NCI-H1105 treated with DMSO at 0.1 percent for 48 hours (cell line): ENCODE measurements at regions not wholly inside any gene's neighbourhood (a gene's known extent, or its start where the extent isn't known, plus 50 kb on each side); places are given as distances from the start of the nearest gene placed in this dataset.
"Not testable (repeated sequence)": the region's sequence is repeated elsewhere in the genome, so short reads cannot be mapped to it uniquely, and the experiment has no call there.

ENCODE experiments used
- DNase-seq: peaks from one replicate; lab custom pipeline; 2025; lab: John Stamatoyannopoulos, UW

GRCh38 chr10:46802010-46802409, 109.2 kb upstream of the PTPN20 start:
- DNase-seq, result not testable (repeated sequence)

GRCh38 chr10:46803082-46803481, 108.1 kb upstream of the PTPN20 start:
- DNase-seq, result not testable (repeated sequence)

GRCh38 chr10:46810222-46810621, 101.0 kb upstream of the PTPN20 start:
- DNase-seq, result not testable (repeated sequence)

- not testable (repeated sequence) for DNase-seq
These were observed 95.1 kb upstream of the PTPN20 start for GRCh38 chr10:46816126-46816525.

GRCh38 chr10:46840393-46841050, 70.7 kb upstream of the PTPN20 start:
- not testable (repeated sequence) for DNase-seq

- DNase-seq, result not testable (repeated sequence)
These were observed 70.1 kb upstream of the PTPN20 start for GRCh38 chr10:46841051-46841593.

GRCh38 chr10:46845194-46845593, 66.0 kb upstream of the PTPN20 start:
- DNase-seq, result not testable (repeated sequence)

- not testable (repeated sequence) for DNase-seq
These were observed 65.6 kb upstream of the PTPN20 start for GRCh38 chr10:46845640-46846039.

- not testable (repeated sequence) for DNase-seq
These were observed 50.5 kb upstream of the PTPN20 start for GRCh38 chr10:46860753-46861152.
